ENCODE measurements at regions not wholly inside any gene's neighbourhood (a gene's known extent, or its start where the extent isn't known, plus 50 kb on each side); places are given as distances from the start of the nearest gene placed in this dataset.

GRCh38 chr1:218164930-218165700 lies 120.0 kb upstream of the RRP15 start:
- Histone ChIP-seq H3K4me3 (peak overlapping the region; percentile 51), H3K27me3 (ENCODE audit: low read depth) (peaks cover 80% of the 10 kb centered on the region), H3K27ac (no peak overlapping the region), H3K36me3 (no peaks in the 10 kb centered on the region), H3K9me3 (no peaks in the 10 kb centered on the region), H3K4me1 (peaks cover 17% of the 10 kb centered on the region)
- no peak for TF ChIP-seq CTCF (IDR thresholded peaks at IDR 0.05)
- intact Hi-C loops (cut with DNase I), result no loop called here
- DNase-seq (no peak), ATAC-seq (peak; percentile 82 to 84)

GRCh38 chr1:218165701-218166114 lies 119.4 kb upstream of the RRP15 start:
- no peak for DNase-seq
- Histone ChIP-seq H3K9me3 (no peaks in the 10 kb centered on the region), H3K27ac (no peak overlapping the region), H3K4me1 (peaks cover 17% of the 10 kb centered on the region), H3K4me3 (peak overlapping the region; percentile 51), H3K36me3 (no peaks in the 10 kb centered on the region), H3K27me3 (ENCODE audit: low read depth) (peaks cover 86% of the 10 kb centered on the region)
- TF ChIP-seq CTCF (IDR thresholded peaks at IDR 0.05), result no peak
- intact Hi-C loops (cut with DNase I), result no loop called here
- no peak for ATAC-seq

DNA sequence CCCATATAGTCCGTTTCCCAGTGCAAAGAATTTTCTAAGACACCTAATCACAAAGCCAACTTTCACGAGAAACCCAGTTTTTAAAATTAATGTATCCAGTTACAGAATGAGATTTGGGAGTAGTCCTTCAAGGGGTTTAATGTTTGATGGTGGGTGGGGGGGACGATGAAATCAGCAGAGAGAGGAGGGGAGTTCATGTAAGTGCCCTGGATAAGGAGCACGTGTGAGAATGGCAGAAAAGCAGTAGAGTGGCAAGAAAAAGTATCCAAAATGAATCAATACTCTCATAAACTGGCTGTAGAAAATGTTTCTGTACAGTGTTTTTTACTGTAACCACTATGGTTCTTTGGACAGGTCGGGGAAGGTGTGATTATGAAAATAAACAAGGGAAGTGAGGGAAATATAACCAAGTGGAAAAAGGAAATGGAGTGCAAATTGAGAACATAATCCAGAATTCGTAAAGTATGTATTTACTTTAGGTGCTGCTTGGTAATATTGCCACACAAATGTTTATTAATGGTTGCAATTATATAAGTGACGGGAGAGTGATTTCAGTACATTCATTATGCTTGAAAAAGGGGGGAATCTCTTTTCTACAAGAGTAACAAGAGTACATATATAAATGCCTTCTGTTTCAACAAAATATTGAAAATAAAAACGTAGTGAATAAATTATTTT lies 118.7 kb upstream of the RRP15 start:
- DNase-seq (no peak), ATAC-seq (no peak)
- Histone ChIP-seq H3K36me3 (no peaks in the 10 kb centered on the region), H3K4me3 (no peak overlapping the region), H3K9me3 (no peaks in the 10 kb centered on the region), H3K27ac (no peak overlapping the region), H3K4me1 (peaks cover 17% of the 10 kb centered on the region), H3K27me3 (ENCODE audit: low read depth) (peaks cover 91% of the 10 kb centered on the region)
- intact Hi-C loops (cut with DNase I), result no loop called here
- TF ChIP-seq CTCF (IDR thresholded peaks at IDR 0.05), result no peak

- H3K4me3 ChIP-seq, result no peak overlapping the region
- peak; percentile 73 for TF ChIP-seq CTCF (IDR thresholded peaks at IDR 0.05)
- intact Hi-C loops (cut with DNase I), result no loop called here
- H3K27ac ChIP-seq, result no peak overlapping the region
- peaks cover 44% of the 10 kb centered on the region for H3K27me3 ChIP-seq (ENCODE audit: low read depth)
- H3K36me3 ChIP-seq, result no peaks in the 10 kb centered on the region
- H3K9me3 ChIP-seq, result no peaks in the 10 kb centered on the region
- no peak for DNase-seq
- no peaks in the 10 kb centered on the region for H3K4me1 ChIP-seq
- ATAC-seq, result no peak
Measured at GRCh38 chr1:218171302-218171893, 113.7 kb upstream of the RRP15 start.

DNA sequence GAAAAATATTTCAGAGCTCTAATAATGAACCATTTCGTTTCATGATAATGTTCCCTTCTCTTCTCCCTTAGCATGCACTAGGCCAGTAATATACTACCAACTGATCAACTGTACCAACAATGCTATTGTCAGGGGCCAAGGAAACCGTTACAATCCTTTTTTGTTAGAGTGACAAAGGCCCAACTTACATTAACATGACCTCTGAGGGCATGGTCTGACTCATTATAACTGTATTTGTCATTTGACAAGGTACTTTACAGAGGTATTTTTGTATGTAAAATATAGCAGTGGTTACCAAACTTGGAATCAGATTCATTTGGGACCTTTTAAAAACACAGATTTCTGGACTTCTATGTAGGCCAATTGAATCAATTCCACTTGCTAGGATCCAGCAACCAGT lies 102.6 kb upstream of the RRP15 start:
- no peaks in the 10 kb centered on the region for H3K27me3 ChIP-seq (ENCODE audit: low read depth)
- no peak overlapping the region for H3K4me3 ChIP-seq
- H3K4me1 ChIP-seq, result no peaks in the 10 kb centered on the region
- no peak overlapping the region for H3K27ac ChIP-seq
- DNase-seq, result no peak
- no peaks in the 10 kb centered on the region for H3K9me3 ChIP-seq
- H3K36me3 ChIP-seq, result no peaks in the 10 kb centered on the region
- intact Hi-C loops (cut with DNase I), result no loop called here
- no peak for TF ChIP-seq CTCF (IDR thresholded peaks at IDR 0.05)
- ATAC-seq, result no peak

Measured in lower lobe of right lung (tissue), 2 donors.